GM12878 (cell line): ENCODE measurements at regions not wholly inside any gene's neighbourhood (a gene's known extent, or its start where the extent isn't known, plus 50 kb on each side); places are given as distances from the start of the nearest gene placed in this dataset.
A peak's percentile ranks its signal among the peaks of the same experiment; 100 is the strongest.

Source experiments
- E2F8 ChIP-seq: fragments of 450-650 bp; IDR thresholded peaks from 2 replicates; pipeline ENCODE4 v1.6.1; 2018; ENCODE audit warnings: mild to moderate bottlenecking, low read depth, moderate library complexity; ENCODE audit not compliant: partially characterized antibody
- EP300 ChIP-seq, 2 experiments: fragments of 150-350 bp in 1 of 2; IDR thresholded peaks; 2 replicates each; pipeline ENCODE4 v1.6.1; 2011 to 2012; ENCODE audit warnings: low read depth in 2 of 2, low read length in 2 of 2, borderline replicate concordance in 1 of 2, improper control_type of control experiment in 1 of 2, inconsistent platforms in 1 of 2; ENCODE audit not compliant: control insufficient read depth in 1 of 2
- EZH2 ChIP-seq: IDR thresholded peaks from 2 replicates; pipeline ENCODE4 v1.6.1; 2012; ENCODE audit warnings: low read depth, mild to moderate bottlenecking, control low read depth, inconsistent platforms, low read length, borderline replicate concordance; ENCODE audit not compliant: control insufficient read depth
- FOS ChIP-seq: IDR thresholded peaks from 3 replicates; pipeline ENCODE4 v1.6.1; 2011; ENCODE audit warnings: borderline replicate concordance; ENCODE audit not compliant: insufficient read length; ENCODE audit errors: extremely low read depth
- HDGF ChIP-seq: fragments of 450-650 bp; IDR thresholded peaks from 2 replicates; pipeline ENCODE4 v1.6.1; 2016; ENCODE audit warnings: antibody characterized with exemption
- JUNB ChIP-seq: IDR thresholded peaks from 2 replicates; pipeline ENCODE4 v1.6.1; 2016; ENCODE audit warnings: antibody characterized with exemption, mild to moderate bottlenecking
- MYC ChIP-seq: IDR thresholded peaks from 2 replicates; pipeline ENCODE4 v1.6.1; 2011; ENCODE audit warnings: mild to moderate bottlenecking, low read length, moderate library complexity, inconsistent platforms; ENCODE audit not compliant: insufficient read depth, insufficient replicate concordance, insufficient read length, severe bottlenecking
- NFIC ChIP-seq: IDR thresholded peaks from 2 replicates; pipeline ENCODE4 v1.6.1; 2012; ENCODE audit warnings: low read depth, mild to moderate bottlenecking, inconsistent platforms, low read length, moderate library complexity
- NFXL1 ChIP-seq: fragments of 450-650 bp; IDR thresholded peaks from 2 replicates; pipeline ENCODE4 v1.6.1; 2017; ENCODE audit warnings: antibody characterized with exemption, mild to moderate bottlenecking, borderline replicate concordance
- POLR2A ChIP-seq: IDR thresholded peaks from 2 replicates; pipeline ENCODE4 v1.6.1; 2011; ENCODE audit warnings: low read depth, mild to moderate bottlenecking, low read length
- POLR2AphosphoS2 ChIP-seq: IDR thresholded peaks from 2 replicates; pipeline ENCODE4 v1.6.1; 2011; ENCODE audit warnings: low read depth, mild to moderate bottlenecking, low read length, improper control_type of control experiment, moderate library complexity
- SP1 ChIP-seq: IDR thresholded peaks from one replicate; pipeline ENCODE4 v1.6.1; 2011; ENCODE audit warnings: low read depth, low read length
- ZNF217 ChIP-seq: fragments of 450-650 bp; IDR thresholded peaks from 2 replicates; pipeline ENCODE4 v1.6.1; 2017; ENCODE audit warnings: antibody characterized with exemption, mild to moderate bottlenecking
- TF ChIP-seq, protein P1 (sequence below), 3 experiments: IDR thresholded peaks in 2 of 3; conservative IDR thresholded peaks in 1 of 3; 2 replicates each; pipeline ENCODE4 v1.5.1; 2011; ENCODE audit warnings: low read depth in 3 of 3, low read length in 3 of 3, mild to moderate bottlenecking in 3 of 3, control low read depth in 2 of 3, moderate library complexity in 2 of 3, inconsistent platforms in 1 of 3, mixed read lengths in 1 of 3; ENCODE audit not compliant: control insufficient read depth in 2 of 3, insufficient read depth in 1 of 3; ENCODE audit errors: extremely low read depth in 1 of 3

DNA sequence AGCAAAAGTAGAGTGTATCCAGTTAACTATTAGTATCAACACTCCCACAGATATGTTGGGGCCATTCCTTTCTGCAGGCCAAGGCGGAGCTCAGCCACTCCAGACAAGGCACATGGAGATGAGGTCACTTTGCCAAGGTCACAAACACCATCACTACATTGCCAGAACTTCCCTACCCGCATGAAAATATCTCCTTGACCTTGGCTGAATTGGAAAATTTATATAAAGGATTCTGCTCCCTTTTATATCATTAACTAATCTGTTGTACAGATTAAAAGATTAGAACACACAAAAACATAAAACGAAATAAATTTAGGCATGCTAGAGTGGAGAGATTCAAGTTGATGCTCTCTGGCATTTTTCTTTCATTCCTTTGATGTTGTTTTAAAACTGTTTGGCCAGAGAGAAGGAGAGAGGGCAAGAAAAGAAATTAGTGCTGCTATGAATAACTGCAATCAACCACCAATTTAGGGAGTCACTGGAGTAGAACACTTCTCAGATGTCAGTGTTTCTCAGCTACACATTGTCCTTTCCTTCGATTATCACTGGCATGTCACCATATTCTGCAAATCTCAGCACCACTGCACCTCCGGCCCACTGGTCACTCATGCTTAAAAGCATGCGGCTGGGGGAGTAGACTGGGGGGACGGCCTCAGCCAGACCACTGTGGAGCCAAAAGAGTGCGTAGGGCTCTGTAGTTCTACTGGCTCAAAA, 78.7 kb upstream of the ATP1B1 start:
- 0 out of 2 replicates have a peak, but pooled peaks have one; percentile 9 for TF ChIP-seq NFIC
- TF ChIP-seq E2F8 = no peak
- TF ChIP-seq NFXL1 = no peak
- TF ChIP-seq HDGF = no peak
- no peak for TF ChIP-seq EZH2
- TF ChIP-seq, protein P1, sequence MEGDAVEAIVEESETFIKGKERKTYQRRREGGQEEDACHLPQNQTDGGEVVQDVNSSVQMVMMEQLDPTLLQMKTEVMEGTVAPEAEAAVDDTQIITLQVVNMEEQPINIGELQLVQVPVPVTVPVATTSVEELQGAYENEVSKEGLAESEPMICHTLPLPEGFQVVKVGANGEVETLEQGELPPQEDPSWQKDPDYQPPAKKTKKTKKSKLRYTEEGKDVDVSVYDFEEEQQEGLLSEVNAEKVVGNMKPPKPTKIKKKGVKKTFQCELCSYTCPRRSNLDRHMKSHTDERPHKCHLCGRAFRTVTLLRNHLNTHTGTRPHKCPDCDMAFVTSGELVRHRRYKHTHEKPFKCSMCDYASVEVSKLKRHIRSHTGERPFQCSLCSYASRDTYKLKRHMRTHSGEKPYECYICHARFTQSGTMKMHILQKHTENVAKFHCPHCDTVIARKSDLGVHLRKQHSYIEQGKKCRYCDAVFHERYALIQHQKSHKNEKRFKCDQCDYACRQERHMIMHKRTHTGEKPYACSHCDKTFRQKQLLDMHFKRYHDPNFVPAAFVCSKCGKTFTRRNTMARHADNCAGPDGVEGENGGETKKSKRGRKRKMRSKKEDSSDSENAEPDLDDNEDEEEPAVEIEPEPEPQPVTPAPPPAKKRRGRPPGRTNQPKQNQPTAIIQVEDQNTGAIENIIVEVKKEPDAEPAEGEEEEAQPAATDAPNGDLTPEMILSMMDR (IDR thresholded peaks at IDR 0.05 in 2 of 3, conservative IDR thresholded peaks at IDR 0.05 in 1 of 3; ENCODE audit: control insufficient read depth in 2 of 3, extremely low read depth in 1 of 3, insufficient read depth in 1 of 3, low read depth in 3 of 3, low read length in 3 of 3) = no peak
- peak in 1 of 2 experiments; percentile 10; a peak in 1 of 4 replicates for TF ChIP-seq EP300 (IDR thresholded peaks at IDR 0.05; ENCODE audit: borderline replicate concordance in 1 of 2, control insufficient read depth in 1 of 2, low read depth in 2 of 2, low read length in 2 of 2)
- no peak for TF ChIP-seq FOS
- no peak for TF ChIP-seq POLR2A
- no peak for TF ChIP-seq POLR2AphosphoS2
- TF ChIP-seq JUNB = no peak
- no peak for TF ChIP-seq MYC
- peak; percentile 86 for TF ChIP-seq ZNF217
- TF ChIP-seq SP1 = no peak
